Sigmoid colon (tissue), 6 donors: ENCODE measurements at regions not wholly inside any gene's neighbourhood (a gene's known extent, or its start where the extent isn't known, plus 50 kb on each side); places are given as distances from the start of the nearest gene placed in this dataset.

Experiments
- DNase-seq: peaks from one replicate; pipeline ENCODE4 v3.0.0-alpha.2; 2019
- H3K27ac ChIP-seq, 4 donors: fragments of 200-600 bp; sonication (generic); one replicate each; pipeline ENCODE4 v1.5.1; 2016 to 2019; ENCODE audit warnings: mild to moderate bottlenecking in 1 of 4
- H3K27me3 ChIP-seq, 3 donors: fragments of 200-600 bp; sonication (generic); one replicate each; pipeline ENCODE4 v1.5.1; 2019; ENCODE audit warnings: mild to moderate bottlenecking in 1 of 3
- H3K36me3 ChIP-seq, 4 donors: fragments of 200-600 bp; sonication (generic); one replicate each; pipeline ENCODE4 v1.5.1; 2016 to 2019
- H3K4me1 ChIP-seq, 4 donors: fragments of 200-600 bp; sonication (generic); one replicate each; pipeline ENCODE4 v1.5.1; 2017 to 2019
- H3K4me3 ChIP-seq, 4 donors: fragments of 200-600 bp; sonication (generic); one replicate each; pipeline ENCODE4 v1.5.1; 2017 to 2019; ENCODE audit warnings: mild to moderate bottlenecking in 2 of 4, moderate library complexity in 1 of 4
- H3K9me3 ChIP-seq, 4 donors: fragments of 200-600 bp in 3 of 4; sonication (generic) in 3 of 4; one replicate each; pipeline versions ENCODE4 v1.5.1 to v1.6.1; 2013 to 2019
- CTCF ChIP-seq, 4 experiments: fragments of 450-650 bp in 3 of 4; fragments of 200-600 bp in 1 of 4; IDR thresholded peaks; one replicate each; pipeline ENCODE4 v1.5.1; 2016 to 2019; ENCODE audit warnings: antibody characterized with exemption in 4 of 4, mild to moderate bottlenecking in 3 of 4, moderate library complexity in 2 of 4
- EP300 ChIP-seq, 4 donors: sonication (generic); formaldehyde crosslinking; IDR thresholded peaks; one replicate each; pipeline ENCODE4 v1.6.1; 2017; ENCODE audit warnings: antibody characterized with exemption in 4 of 4
- POLR2A ChIP-seq, 2 donors: fragments of 450-650 bp; IDR thresholded peaks; one replicate each; pipeline ENCODE4 v1.6.1; 2016; ENCODE audit warnings: antibody characterized with exemption in 2 of 2, mild to moderate bottlenecking in 2 of 2, moderate library complexity in 2 of 2
- POLR2AphosphoS5 ChIP-seq, 4 donors: sonication (generic); formaldehyde crosslinking; IDR thresholded peaks; one replicate each; pipeline ENCODE4 v1.6.1; 2017; ENCODE audit warnings: antibody characterized with exemption in 4 of 4
- WGBS, 2 donors: extraction: QIAGEN DNeasy Blood & Tissue Kit; methylation state at CpG; one replicate each; pipeline ENCODE4 v1.1.7; 2013; 5-methylcytosine and 5-hydroxymethylcytosine counted together
- intact Hi-C: fragments of 100-400 bp; cut with DNase I; formaldehyde crosslinking; loops from one replicate; pipeline ENCODE4 v1.15.1; 2023
- donor health status: healthy with polysubstance abuse.
- donor health status: healthy.

- no peak for TF ChIP-seq EP300 (IDR thresholded peaks at IDR 0.05)
- no peak for TF ChIP-seq POLR2AphosphoS5 (IDR thresholded peaks at IDR 0.05)
- no peak for TF ChIP-seq POLR2A (IDR thresholded peaks at IDR 0.05)
- no peak for TF ChIP-seq CTCF (IDR thresholded peaks at IDR 0.05)
- H3K27me3 ChIP-seq = no peaks in the 10 kb centered on the region
- no peak overlapping the region for H3K4me3 ChIP-seq
- no peak for DNase-seq
- H3K36me3 ChIP-seq = no peaks in the 10 kb centered on the region
- H3K27ac ChIP-seq = no peak overlapping the region
- no peaks in the 10 kb centered on the region for H3K9me3 ChIP-seq
- WGBS, 2 donors = 83 to 87% methylated on average over 4 of the region's 4 CpGs
- H3K4me1 ChIP-seq = peaks cover 0 to 19% (median 8%) of the 10 kb centered on the region in 4 donors
- intact Hi-C loops = no loop called here
These were observed 366.8 kb downstream of the ZIC1 start for GRCh38 chr3:147775816-147776530.

- Histone ChIP-seq H3K4me1 (no peaks in the 10 kb centered on the region), H3K36me3 (no peaks in the 10 kb centered on the region), H3K4me3 (no peak overlapping the region), H3K9me3 (no peaks in the 10 kb centered on the region), H3K27me3 (no peaks in the 10 kb centered on the region), H3K27ac (no peak overlapping the region)
- no peak for DNase-seq
- intact Hi-C loops = no loop called here
- TF ChIP-seq POLR2AphosphoS5 (IDR thresholded peaks at IDR 0.05) (no peak), POLR2A (IDR thresholded peaks at IDR 0.05) (no peak), CTCF (IDR thresholded peaks at IDR 0.05) (no peak), EP300 (IDR thresholded peaks at IDR 0.05) (no peak)
- 61 to 63% methylated on average over 2 of the region's 2 CpGs for WGBS, 2 donors
These were observed 384.7 kb downstream of the ZIC1 start for GRCh38 chr3:147793841-147794240.

GRCh38 chr3:147794596-147794995, 385.4 kb downstream of the ZIC1 start:
- 87 to 91% methylated on average over 3 of the region's 3 CpGs for WGBS, 2 donors
- intact Hi-C loops = no loop called here
- no peaks in the 10 kb centered on the region for H3K27me3 ChIP-seq
- TF ChIP-seq EP300 (IDR thresholded peaks at IDR 0.05) (no peak), CTCF (IDR thresholded peaks at IDR 0.05) (no peak), POLR2AphosphoS5 (IDR thresholded peaks at IDR 0.05) (no peak), POLR2A (IDR thresholded peaks at IDR 0.05) (no peak)
- no peak for DNase-seq
- H3K9me3 ChIP-seq = no peaks in the 10 kb centered on the region
- no peak overlapping the region for H3K27ac ChIP-seq
- no peaks in the 10 kb centered on the region for H3K36me3 ChIP-seq
- H3K4me3 ChIP-seq = no peak overlapping the region
- H3K4me1 ChIP-seq = no peaks in the 10 kb centered on the region

- Histone ChIP-seq H3K9me3 (no peaks in the 10 kb centered on the region), H3K36me3 (no peaks in the 10 kb centered on the region), H3K4me3 (no peak overlapping the region), H3K27me3 (no peaks in the 10 kb centered on the region), H3K27ac (no peak overlapping the region), H3K4me1 (no peaks in the 10 kb centered on the region)
- TF ChIP-seq POLR2AphosphoS5 (IDR thresholded peaks at IDR 0.05) = no peak
- WGBS, 2 donors = 31 to 62% methylated on average over 1 of the region's 1 CpG
- DNase-seq = no peak
- intact Hi-C loops = no loop called here
These were observed 386.3 kb downstream of the ZIC1 start for GRCh38 chr3:147795418-147795817.

- Histone ChIP-seq H3K36me3 (no peaks in the 10 kb centered on the region), H3K27me3 (no peaks in the 10 kb centered on the region), H3K4me3 (no peak overlapping the region), H3K27ac (no peak overlapping the region), H3K4me1 (no peaks in the 10 kb centered on the region), H3K9me3 (no peaks in the 10 kb centered on the region)
- intact Hi-C loops = no loop called here
- TF ChIP-seq EP300 (IDR thresholded peaks at IDR 0.05) (no peak), CTCF (IDR thresholded peaks at IDR 0.05) (no peak), POLR2A (IDR thresholded peaks at IDR 0.05) (no peak), POLR2AphosphoS5 (IDR thresholded peaks at IDR 0.05) (no peak)
- no peak for DNase-seq
These were observed 387.9 kb downstream of the ZIC1 start for GRCh38 chr3:147797095-147797494.
